DMS 273 (cell line): ENCODE measurements at regions not wholly inside any gene's neighbourhood (a gene's known extent, or its start where the extent isn't known, plus 50 kb on each side); places are given as distances from the start of the nearest gene placed in this dataset.
"Not testable (repeated sequence)": the region's sequence is repeated elsewhere in the genome, so short reads cannot be mapped to it uniquely, and the experiment has no call there.

Experiments
- DNase-seq: peaks from one replicate; lab custom pipeline; 2025; ENCODE audit not compliant: unreplicated experiment; lab: John Stamatoyannopoulos, UW

DNA sequence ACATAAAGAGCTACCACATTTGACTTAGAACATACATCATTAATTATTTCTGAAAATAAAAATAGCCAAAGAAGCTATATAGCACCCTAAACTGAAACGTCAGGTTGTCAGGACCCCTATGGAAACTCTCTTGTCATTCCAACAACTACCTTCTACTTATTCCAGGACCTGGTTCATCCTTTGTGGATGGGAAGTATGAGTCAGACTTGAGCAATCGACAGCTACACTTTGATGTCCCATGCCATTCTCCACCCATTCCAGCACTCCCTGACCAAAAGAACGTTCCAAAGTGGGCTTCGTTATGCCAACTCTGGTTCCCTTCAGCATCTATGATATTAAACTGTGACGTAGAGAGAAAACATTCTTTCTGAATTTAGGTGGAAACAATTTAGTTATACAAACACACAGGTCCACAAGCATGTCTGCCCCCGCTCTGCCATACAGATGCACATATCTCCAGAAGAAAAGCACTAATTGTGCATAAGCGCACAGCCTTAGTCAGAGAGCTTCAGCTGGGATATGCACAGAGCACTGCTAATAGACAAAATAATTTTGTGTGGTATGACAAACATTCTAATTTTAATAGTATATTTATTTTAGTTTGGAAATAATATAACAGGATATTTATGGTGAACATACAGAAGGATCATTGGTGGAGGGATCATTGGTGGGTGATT lies 723.1 kb upstream of the B3GALT2 start:
- DNase-seq, result no peak

DNA sequence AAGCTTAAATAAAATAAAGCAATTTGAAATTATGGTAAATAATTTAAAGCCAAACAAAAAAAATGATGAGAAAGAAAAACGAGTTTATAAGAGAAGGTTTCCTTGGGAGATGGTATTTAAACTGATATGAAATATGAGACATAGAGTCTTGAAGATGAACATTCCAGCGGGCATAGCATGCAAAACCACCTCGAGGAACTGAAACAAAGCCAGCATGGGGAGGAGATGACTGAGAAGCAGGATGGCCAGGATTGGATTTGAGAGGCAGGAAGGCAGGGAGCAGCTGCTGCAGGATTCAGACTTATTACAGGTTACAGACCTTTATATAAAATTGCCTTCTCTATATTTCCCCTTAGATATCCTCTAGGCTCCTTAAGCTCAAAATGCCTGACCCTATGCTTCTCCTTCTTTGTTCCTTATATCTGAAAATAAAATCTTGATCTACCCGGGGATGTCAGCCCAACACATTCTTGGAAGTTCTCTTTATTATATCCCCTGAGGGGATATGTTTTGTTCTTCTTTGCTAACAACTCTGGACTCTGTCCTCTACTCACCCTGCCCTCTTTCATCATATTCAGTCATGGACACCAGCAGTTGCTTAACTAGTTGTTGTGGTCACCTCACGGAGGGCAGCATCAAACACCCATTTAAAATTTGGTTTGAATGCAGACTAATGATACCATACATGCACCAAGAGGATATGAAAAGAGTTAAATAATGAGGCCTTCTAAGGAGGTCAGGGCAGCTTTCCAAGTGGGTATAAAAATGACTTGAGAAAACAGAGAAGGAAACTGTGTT lies 719.1 kb upstream of the B3GALT2 start:
- no peak for DNase-seq

DNA sequence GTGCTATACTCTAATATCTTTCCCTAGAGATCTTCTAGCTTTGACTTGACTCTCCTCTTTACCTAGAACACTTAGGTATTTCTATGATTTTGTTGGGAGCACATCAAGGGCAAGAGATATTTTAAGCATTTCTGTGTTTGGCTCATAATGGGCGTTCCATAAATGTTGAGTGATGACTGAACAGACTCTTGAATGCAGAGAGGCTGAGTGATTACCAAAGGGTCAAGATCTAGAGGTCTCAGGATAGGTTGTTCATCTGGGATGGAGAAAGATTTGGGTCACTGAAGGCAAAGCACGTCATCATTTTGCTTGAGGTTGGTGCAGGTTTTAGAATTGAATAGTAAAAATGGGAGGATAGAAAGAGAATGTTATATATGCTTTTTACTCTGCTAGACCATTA lies 705.4 kb upstream of the B3GALT2 start:
- DNase-seq, result no peak

DNA sequence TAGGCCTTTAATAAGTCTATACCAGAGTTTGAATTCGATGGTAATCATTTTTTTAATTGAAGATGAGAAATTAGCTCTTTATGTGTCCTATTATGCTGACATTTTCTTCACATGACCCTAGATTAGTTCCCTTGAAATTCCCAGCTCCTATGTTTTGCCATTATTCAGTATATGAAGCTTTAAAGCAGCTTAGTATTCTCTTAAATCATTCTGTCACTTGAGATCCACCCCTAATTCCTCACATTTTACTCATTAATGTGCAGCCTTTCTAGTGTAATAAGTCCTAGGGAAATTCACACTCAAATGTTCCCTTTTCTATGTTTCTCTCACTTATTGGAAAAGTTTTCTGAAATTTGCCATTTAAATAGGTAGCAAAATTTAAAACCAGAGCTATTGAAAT lies 704.5 kb upstream of the B3GALT2 start:
- DNase-seq, result no peak

DNA sequence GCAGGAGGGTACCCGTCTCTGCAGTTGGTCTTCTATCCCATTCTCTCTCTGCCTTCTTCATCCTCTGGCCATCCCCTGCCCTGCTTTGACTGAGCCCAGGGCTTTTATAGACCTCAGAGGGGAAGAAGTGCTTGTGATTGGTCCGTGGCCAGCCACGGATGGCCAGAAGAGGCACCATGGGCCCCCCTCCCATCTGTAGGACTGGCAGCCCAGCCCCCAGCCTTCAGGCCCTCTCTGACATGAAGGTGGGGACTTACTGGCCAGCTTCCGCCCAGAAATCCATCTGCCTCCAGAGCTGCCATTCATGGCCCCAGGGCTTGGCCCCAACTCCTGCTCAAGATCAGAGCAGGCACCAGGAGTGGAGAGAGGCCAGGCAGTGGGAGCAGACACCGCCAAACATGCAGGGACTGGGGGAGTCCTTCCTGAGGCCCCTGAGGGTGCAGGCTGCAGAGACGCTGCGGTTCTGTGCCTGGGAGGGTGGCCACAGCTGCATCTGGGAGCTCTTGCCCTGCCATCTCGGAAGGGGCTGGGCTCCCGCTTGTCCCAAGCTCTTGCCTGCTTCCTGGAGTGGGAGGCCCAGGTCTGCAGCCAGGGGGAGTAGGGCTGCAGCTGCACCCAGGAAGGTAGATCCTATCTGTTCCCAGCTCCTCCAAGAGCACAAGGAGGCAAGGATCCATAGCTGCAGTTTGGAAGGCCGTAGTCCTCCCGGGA lies 698.6 kb upstream of the B3GALT2 start:
- no peak for DNase-seq

DNA sequence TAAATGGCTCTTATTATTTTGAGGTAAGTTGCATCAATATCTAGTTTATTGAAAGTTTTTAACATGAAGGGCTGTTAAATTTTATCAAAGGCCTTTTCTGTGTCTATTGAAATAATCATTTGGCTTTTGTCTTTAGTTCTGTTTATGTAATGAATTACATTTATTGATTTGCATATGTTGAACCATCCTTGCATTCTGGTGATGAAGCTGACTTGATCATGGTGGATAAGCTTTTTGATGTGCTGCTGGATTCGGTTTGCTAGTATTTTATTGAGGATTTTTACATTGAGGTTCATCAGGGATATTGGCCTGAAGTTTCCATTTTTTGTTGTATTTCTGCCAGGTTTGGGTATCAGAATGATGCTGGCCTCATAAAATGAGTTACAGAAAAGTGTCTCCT lies 691.5 kb upstream of the B3GALT2 start:
- DNase-seq, result not testable (repeated sequence)

DNA sequence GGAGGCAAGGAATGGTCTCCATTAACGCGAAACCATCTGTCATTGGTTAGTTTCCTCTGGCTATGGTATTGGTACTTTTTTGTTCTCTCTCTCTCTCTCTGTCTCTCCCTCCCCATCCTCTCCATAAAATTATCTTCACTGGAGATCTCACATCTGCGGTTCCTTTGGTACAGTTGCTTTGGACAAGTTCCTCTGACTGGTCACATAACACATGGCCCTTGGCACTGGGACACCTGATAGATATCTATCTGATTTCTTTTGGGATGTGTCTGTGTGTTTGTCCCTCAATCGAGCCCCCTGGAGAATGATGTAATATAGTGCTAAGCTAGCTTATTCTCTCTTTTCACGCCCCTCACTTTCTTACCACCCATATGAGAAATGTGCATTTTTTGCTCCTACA lies 682.0 kb upstream of the B3GALT2 start:
- DNase-seq, result no peak

DNA sequence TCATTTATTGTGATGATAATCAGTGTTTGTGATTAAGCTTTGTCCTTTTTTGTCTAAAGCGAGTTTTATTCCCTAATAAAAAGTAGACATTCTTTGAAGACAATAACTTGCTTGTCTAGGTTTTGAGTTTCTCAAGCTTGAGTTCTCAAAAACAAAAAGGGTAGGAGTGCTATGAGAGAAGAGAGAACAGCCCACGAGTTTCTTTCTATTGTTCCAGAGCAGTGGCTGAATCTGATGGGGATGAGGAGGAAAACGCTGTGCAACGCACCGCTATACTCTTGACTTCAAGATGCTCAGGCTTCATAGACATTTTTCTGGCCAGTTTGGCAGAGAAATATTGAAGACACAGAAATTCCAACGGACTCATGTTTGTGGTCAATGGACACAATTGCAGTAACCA lies 669.8 kb upstream of the B3GALT2 start:
- no peak for DNase-seq

DNA sequence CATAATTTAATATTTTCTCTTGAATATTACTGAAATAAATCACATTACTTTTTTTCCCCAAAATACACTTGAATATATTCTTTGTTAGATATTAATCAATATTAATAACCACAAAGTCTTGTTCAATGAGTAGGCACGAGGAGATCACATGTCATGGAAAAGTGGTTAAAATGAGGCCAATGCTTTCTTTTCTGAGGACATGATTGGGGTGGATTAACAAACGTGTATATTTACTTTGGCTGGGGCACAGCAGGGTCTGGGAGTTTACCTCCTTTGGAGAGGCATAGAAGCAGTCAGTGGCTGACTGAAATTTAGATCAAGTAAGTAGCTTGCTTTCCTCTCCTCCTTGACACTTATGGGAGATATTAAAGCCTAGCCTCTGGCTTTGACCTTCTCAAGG lies 664.3 kb upstream of the B3GALT2 start:
- DNase-seq, result no peak

DNA sequence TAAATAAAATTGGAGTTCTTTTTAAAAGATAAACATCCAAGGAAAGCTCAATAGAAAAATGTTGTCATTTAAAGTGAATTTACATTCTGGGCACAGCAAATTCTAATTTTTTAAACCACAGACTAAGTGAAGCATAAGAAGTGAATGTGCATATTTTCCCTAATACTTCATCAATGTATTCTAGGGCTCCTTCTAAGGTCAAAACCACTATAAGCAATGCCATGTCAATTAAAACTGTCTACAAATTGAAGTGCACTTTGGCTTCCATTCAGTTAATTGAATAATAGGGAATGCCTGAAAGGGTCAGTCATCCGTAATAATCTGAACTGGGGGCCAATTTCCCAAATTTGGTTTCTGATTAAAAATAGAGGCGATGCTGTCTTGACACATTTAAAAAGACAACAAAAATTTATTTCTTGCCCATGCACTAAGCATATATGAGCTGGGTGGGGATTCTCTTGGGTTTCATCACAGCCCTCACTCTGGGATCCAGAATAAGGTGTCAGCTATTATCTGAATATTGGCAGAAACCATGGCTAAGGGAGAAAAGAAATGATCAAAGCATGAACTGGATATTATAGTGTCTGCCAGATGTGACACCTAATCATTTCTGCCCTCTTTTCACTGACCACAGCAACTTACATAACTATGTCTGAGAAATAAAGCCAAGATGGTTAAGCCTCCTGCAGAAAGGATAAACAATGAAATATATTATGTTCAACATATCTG lies 660.6 kb upstream of the B3GALT2 start:
- DNase-seq, result no peak

DNA sequence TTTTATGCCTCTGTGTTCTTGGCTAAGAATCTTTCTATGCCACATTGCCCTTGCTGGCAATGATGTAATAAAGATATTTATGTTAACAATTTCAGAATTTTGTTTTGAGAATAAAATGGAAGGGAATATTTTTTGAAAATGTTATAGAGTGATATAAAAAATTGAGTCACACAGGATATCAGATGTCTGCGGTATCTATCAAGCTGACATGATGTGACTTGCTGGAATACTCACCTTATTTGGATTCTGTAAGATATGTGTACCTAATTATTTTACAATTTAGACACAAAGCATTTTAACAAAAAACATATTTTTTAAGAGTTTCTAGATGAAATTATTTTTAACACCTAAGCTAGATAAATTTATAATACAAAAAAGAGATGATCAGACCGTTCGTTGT lies 660.0 kb upstream of the B3GALT2 start:
- DNase-seq, result no peak

DNA sequence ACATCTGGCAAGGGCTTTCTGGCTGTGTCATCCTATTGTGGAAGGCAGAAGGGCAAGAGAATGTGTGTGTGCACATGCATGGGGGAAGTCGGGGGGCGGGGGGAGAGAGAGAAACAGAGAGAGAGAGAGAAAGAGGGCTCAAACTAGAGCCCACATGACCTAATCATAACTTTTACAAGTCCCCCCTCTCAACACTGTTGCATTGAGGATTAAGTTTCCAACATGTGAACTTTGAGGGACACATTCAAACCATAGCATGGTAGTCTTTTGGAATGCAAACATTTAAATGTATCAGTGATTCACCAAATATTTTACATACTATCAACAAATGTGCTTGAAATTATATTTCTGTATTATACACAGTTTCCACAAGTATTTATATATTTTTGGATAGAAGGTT lies 655.4 kb upstream of the B3GALT2 start:
- no peak for DNase-seq

DNA sequence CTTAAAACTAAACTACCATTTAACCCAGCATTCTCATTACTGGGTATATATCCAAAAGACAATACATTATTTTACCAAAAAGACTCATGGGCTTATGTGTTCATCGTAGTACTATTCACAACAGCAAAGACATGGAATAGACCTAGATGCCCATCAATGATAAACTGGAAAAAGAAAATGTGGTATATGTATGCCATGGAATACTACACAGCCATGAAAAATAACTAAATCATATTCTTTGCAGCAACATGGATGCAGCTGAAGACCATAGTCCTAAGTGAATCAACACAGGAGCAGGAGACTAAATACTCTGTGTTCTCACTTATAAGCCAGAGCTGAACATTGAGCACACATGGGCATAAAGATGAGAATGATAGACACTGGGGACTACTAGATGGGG lies 645.1 kb upstream of the B3GALT2 start:
- no peak for DNase-seq

DNA sequence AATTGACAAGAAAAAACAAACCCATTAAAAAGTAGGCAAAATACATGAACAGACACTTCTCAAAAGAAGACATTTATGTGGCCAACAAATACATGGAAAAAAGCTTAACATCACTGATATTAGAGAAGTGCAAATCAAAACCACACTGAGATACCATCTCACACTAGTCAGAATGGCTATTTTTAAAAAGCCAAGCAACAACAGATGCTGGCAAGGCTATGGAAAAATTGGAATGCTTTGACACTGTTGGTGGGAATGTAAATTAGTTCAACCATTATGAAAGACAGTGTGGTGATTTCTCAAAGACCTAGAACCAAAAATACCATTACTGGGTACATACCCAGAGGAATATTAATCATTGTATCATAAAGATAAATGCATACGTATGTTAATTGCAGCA lies 641.1 kb upstream of the B3GALT2 start:
- DNase-seq, result no peak

DNA sequence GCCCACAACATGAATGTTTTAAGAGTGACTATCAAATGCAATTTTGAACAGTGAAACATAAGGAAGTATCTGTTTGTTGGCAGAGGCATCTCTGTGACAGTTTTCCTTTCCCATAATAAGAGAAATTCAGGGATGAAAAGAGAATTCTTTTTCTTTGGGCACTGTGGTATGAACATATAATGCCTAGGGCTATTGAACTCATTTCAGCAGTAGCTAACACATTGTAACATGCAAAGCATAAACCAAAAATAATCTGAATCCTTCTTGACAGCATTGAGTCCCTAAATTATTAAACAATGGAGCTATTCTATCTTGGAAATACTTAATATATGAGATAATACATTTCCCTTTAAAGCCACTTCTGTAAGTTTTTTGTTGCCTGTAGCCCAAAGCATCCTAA lies 633.0 kb upstream of the B3GALT2 start:
- no peak for DNase-seq

DNA sequence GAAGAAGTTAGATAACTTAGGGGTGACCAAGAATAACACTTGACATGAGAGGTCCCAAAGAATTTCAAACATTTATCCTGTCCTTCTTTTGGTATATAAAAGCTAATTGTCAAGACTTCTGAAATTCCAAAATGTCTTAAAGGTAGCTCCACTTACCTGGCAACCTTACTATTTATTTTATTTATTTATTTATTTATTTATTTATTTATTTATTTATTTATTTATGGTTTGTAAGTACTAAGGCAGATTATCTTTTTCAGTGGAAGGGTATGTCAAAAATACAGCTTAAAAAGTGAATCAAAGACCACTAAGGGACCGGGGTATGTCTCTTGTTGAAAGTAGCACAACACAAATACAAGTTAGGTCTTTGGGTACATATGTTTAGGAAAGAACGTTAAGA lies 620.8 kb upstream of the B3GALT2 start:
- DNase-seq, result no peak

DNA sequence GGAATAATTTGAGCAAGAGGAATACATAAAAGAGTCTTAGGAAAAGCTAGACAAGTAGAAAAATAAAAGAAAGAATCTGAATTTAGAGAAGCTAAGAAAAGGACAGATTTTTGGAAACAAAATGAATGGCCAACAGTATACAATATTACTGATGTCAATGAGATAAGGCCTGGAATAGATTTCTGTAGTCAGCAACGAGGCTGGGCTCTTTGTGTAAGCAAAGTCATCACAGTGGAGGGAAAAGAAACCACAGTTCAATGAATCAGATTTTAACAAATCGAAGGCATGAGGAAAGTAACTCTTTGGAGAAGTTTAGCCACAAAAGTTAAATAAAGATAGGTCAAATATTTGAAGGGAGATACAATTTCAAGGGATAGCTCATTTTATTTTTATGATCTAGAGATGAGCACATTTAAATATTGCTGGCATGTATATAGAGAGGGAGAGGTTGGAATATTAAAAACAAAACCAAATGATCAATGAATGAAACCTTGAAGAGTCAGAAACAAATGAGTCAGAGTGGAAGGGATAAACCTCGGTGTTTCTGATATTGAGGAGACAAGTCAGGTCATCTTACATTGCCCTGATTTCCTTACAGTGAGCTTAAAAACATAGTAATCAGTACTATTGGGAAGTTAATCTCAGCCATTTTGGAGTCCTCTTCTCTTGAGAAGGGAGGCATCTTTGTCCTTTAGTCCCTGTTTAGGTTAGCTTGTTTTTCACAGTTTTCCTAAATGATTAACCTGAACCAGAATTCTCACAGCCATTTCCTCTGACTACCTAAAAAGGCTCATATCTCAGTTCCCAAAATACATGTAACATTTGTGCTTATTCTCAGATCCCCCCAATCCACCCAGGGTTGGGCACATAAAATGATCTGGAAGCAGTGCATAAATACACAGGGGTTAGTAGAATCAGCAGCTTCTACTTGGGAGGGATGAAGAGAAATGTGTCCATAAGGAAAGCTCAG lies 620.0 kb upstream of the B3GALT2 start:
- no peak for DNase-seq

DNA sequence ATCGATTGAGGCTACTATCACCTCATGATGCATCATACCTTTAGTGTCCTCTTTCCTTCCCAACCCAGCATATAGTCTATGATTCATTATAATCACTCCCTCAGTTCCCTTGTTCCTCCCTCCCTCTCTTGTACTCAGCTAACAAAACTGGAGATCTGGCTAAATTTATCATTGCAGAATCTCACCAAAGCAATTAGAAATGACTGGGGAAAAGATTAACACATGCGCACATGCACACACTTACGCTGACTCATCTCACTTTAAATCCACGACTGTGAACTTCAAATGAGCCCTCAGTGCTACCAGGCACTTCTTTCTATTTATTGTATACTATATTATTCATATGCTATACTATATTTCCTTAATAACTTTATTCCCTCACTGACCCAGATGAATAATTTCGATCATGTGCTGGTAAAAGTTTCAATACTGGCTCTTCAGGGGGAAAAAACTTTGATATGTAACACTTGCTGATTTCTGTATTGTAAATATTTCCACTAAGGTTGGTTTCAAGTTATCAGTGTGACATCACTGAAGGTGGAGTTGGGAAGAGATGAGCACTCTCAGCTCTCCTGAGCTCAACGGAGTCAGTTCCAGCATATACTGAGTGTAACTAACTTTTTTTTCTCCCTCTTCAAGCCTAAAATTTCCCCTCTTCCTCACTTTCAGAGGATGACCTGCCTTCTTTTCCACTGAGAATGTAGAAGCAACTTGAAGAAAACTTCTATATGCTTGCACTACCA lies 613.7 kb upstream of the B3GALT2 start:
- no peak for DNase-seq

DNA sequence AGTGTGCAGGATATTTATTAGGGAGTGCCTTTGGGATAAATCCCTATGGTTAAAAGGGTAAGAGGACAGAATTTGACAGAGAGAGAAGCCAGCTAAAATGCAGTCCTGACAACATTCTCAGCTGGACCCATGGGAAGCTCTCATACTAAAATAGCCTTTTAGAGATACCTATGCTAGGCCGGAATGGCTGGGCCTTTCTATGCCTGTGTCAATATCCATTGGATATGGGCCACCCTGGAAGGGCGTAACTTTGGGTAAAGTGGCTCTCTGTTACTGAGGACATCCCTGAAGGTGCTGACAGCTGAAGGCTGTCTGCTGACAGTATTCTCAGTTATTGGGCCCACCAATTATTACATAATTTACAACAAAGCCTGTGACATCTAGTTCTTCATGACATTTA lies 613.0 kb upstream of the B3GALT2 start:
- no peak for DNase-seq

DNA sequence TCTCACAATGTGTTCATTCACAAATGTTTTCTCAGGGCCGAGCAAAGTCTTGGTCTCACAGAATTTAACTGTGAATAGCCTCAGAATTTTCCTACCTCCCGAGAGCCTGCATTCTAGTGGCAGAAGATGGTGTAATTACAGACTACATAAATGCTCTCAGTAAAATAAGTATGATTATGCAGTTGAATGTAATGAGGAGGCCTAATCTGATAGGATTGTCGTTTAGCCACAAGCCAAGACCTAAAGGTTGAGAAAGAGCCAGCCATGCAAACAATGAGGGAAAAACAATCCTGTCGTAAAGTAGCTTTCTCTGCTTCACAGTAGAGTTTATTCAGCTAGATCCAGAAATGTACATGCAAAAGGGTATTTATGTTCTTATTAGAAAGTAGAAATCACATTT lies 607.8 kb upstream of the B3GALT2 start:
- no peak for DNase-seq
